Body of pancreas (tissue), 4 donors: ENCODE measurements at regions not wholly inside any gene's neighbourhood (a gene's known extent, or its start where the extent isn't known, plus 50 kb on each side); places are given as distances from the start of the nearest gene placed in this dataset.

Experiments used
- ATAC-seq: fragments of 150-250 bp; one replicate; pipeline ENCODE4 v1.9.1; 2016
- DNase-seq, 4 donors: peaks; one replicate each; pipeline ENCODE4 v3.0.0-alpha.2; 2019
- H3K27ac ChIP-seq, 4 donors: fragments of 200-600 bp; sonication (generic); 1 replicate in 3 of 4; 2 replicates in 1 of 4; pipeline versions ENCODE4 v1.5.1 to v1.6.1; 2016 to 2019; ENCODE audit warnings: mild to moderate bottlenecking in 1 of 4, mixed read lengths in 1 of 4, moderate library complexity in 1 of 4
- H3K27me3 ChIP-seq, 2 donors: fragments of 200-600 bp; sonication (generic); one replicate each; pipeline ENCODE4 v1.6.0; 2016; ENCODE audit warnings: mild to moderate bottlenecking in 1 of 2
- H3K36me3 ChIP-seq, 2 donors: fragments of 200-600 bp; sonication (generic); replicated peaks in 1 of 2; 2 replicates each; pipeline ENCODE4 v1.5.1; 2016; ENCODE audit warnings: low read depth in 2 of 2; ENCODE audit not compliant: insufficient read depth in 1 of 2
- H3K4me1 ChIP-seq: fragments of 200-600 bp; sonication (generic); one replicate; pipeline ENCODE4 v1.6.0; 2016
- H3K4me3 ChIP-seq, 2 donors: fragments of 200-600 bp; sonication (generic); 1 replicate in 1 of 2; 2 replicates in 1 of 2; pipeline ENCODE4 v1.5.1; 2016 to 2019
- H3K9me3 ChIP-seq, 3 donors: fragments of 200-600 bp; sonication (generic); 1 replicate in 2 of 3; 2 replicates in 1 of 3; pipeline ENCODE4 v1.5.1; 2016
- POLR2A ChIP-seq, 3 donors: fragments of 450-650 bp; IDR thresholded peaks; one replicate each; pipeline ENCODE4 v1.6.1; 2016; ENCODE audit warnings: antibody characterized with exemption in 3 of 3, mild to moderate bottlenecking in 2 of 3
- WGBS, 2 donors: methylation state at CpG; one replicate each; pipeline ENCODE4 v1.1.5; 2017; 5-methylcytosine and 5-hydroxymethylcytosine counted together
- intact Hi-C: fragments of 100-400 bp; cut with DNase I; formaldehyde crosslinking; loops from one replicate; pipeline ENCODE4 v1.15.1; 2023
- TF ChIP-seq, protein P1 (sequence below), 7 experiments: fragments of 450-650 bp in 4 of 7; fragments of 200-600 bp in 3 of 7; sonication (generic) in 3 of 7; IDR thresholded peaks; one replicate each; pipeline ENCODE4 v1.5.1; 2016 to 2019; ENCODE audit warnings: antibody characterized with exemption in 7 of 7

DNA sequence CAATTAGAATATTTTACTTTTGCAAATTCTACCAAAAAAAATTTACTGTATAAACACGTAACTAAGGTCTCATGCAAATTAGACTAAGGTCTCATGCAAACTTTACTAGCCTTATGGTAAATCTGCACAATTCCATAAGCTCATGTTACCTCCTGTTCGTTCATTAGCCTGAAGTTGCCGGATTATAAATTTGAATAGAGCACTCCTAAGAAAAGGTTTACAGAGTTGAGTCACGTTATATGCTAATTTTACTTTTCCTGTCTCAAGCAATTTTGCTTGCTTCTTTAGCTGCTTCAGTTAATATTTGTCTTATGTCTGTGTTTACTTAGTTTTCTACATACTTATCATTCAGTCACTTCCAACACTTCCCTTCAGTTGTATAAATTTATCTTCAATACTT lies 1434.0 kb upstream of the EYS start:
- no peak overlapping the region for H3K27ac ChIP-seq
- no peaks in the 10 kb centered on the region for H3K36me3 ChIP-seq
- intact Hi-C loops: no loop called here
- no peaks in the 10 kb centered on the region for H3K4me1 ChIP-seq
- H3K27me3 ChIP-seq: no peaks in the 10 kb centered on the region
- 55 to 58% methylated on average over 4 of the region's 4 CpGs for WGBS, 2 donors
- H3K9me3 ChIP-seq: no peaks in the 10 kb centered on the region
- ATAC-seq (no peak), DNase-seq (no peak)
- TF ChIP-seq, protein P1, sequence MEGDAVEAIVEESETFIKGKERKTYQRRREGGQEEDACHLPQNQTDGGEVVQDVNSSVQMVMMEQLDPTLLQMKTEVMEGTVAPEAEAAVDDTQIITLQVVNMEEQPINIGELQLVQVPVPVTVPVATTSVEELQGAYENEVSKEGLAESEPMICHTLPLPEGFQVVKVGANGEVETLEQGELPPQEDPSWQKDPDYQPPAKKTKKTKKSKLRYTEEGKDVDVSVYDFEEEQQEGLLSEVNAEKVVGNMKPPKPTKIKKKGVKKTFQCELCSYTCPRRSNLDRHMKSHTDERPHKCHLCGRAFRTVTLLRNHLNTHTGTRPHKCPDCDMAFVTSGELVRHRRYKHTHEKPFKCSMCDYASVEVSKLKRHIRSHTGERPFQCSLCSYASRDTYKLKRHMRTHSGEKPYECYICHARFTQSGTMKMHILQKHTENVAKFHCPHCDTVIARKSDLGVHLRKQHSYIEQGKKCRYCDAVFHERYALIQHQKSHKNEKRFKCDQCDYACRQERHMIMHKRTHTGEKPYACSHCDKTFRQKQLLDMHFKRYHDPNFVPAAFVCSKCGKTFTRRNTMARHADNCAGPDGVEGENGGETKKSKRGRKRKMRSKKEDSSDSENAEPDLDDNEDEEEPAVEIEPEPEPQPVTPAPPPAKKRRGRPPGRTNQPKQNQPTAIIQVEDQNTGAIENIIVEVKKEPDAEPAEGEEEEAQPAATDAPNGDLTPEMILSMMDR (IDR thresholded peaks at IDR 0.05): no peak
- H3K4me3 ChIP-seq: no peak overlapping the region

DNA sequence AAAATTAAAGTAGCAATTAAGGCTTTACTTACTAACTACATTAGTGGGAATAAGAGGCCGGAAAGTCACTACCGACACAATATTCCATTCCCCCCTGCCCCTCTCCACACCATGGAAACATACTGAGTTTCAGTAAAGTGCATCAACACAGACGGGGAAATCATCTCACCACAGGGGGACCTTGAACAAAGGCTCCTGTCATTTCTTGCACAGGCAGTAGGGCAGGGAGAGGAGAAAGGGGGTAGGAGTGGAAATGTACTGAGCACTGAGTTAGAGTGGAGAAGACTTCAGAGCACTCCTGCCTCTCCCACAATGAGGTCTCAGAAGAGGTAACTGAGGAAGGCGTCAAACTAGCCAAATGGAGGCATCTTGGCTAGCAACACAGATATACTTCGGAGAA lies 1426.9 kb upstream of the EYS start:
- no peak for DNase-seq
- ATAC-seq: no peak

DNA sequence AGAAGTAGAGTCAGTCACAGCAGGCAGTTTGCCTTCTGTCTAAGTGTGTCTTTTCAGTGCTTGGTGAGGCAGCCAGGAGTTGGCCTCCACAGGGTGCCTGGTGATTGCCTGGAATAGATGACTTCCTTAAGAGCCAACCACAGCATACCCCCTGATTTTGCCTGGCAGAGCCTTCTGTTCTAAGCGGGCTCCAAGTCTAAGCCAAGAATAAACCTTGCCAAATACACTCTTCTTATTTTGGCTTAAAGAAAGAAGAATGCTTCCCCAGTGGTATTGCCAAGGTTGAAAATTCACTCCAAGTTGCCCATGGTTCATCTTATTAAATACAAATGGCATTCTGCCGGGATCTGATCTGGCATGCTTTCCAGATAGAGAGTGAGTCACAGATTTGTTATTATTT lies 1424.8 kb upstream of the EYS start:
- H3K9me3 ChIP-seq: no peaks in the 10 kb centered on the region
- TF ChIP-seq, protein P1 (IDR thresholded peaks at IDR 0.05): no peak
- no peak for TF ChIP-seq POLR2A (IDR thresholded peaks at IDR 0.05)
- WGBS, 2 donors: 71 to 87% methylated on average over 2 of the region's 2 CpGs
- ATAC-seq: no peak
- DNase-seq: no peak
- no peaks in the 10 kb centered on the region for H3K4me1 ChIP-seq
- no peak overlapping the region for H3K27ac ChIP-seq
- H3K4me3 ChIP-seq: no peak overlapping the region
- no peaks in the 10 kb centered on the region for H3K27me3 ChIP-seq
- intact Hi-C loops: no loop called here
- H3K36me3 ChIP-seq: no peaks in the 10 kb centered on the region

More for the DNA sequence above, 1426.9 kb upstream of the EYS start:
- Histone ChIP-seq H3K27me3 (no peaks in the 10 kb centered on the region), H3K4me1 (no peaks in the 10 kb centered on the region), H3K36me3 (no peaks in the 10 kb centered on the region), H3K9me3 (no peaks in the 10 kb centered on the region), H3K27ac (no peak overlapping the region), H3K4me3 (no peak overlapping the region)
- no peak for TF ChIP-seq POLR2A (IDR thresholded peaks at IDR 0.05)
- TF ChIP-seq, protein P1 (IDR thresholded peaks at IDR 0.05): no peak
- WGBS, 2 donors: 77 to 80% methylated on average over 4 to 5 of the region's 5 CpGs
- intact Hi-C loops: no loop called here

DNA sequence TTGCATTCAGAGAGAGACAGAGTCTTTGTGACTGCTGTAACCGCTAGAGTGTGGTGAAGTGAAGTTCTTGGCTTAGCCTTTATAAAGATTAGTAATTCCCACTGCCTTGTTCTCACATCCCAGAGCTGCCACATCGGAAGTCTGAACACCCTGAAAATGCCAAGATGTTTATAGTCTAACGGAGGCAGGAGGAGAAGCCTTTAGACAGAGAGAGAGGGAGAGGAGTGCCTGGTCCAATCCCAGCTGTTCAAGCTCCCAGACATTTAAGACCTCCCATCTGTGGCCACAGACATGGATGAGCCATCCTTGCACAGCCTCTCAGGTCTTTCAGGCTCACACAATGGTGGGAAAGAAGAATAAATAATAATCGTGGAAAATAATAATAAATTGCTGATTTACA lies 1422.8 kb upstream of the EYS start:
- no peaks in the 10 kb centered on the region for H3K27me3 ChIP-seq
- DNase-seq: no peak
- no peaks in the 10 kb centered on the region for H3K4me1 ChIP-seq
- no peak overlapping the region for H3K27ac ChIP-seq
- H3K9me3 ChIP-seq: no peaks in the 10 kb centered on the region
- no peak overlapping the region for H3K4me3 ChIP-seq
- no peaks in the 10 kb centered on the region for H3K36me3 ChIP-seq
- intact Hi-C loops: no loop called here
- no peak for ATAC-seq
- TF ChIP-seq POLR2A (IDR thresholded peaks at IDR 0.05): no peak
- TF ChIP-seq, protein P1 (IDR thresholded peaks at IDR 0.05): no peak
- 46 to 54% methylated on average over 4 of the region's 4 CpGs for WGBS, 2 donors

DNA sequence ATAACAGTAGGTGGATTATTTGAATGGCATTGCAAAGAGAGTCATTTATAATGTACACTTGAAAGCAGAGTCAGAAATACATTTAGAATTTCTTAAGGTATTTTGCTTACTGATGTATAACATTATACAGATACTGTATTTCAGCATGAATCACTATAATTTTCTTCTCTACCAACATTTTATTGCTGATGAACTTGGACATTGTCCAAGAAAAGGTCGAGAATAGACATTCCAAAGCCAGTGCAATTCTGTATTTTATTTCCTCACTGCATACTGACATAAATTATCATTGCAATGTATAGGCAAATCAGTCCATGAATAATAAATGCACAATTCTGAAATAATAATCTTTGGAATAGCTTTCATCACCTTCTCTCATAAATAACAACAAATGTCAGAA lies 1420.0 kb upstream of the EYS start:
- H3K36me3 ChIP-seq: no peaks in the 10 kb centered on the region
- H3K27ac ChIP-seq: no peak overlapping the region
- no peaks in the 10 kb centered on the region for H3K9me3 ChIP-seq
- WGBS, 2 donors: 26 to 30% methylated on average over 1 of the region's 1 CpG
- H3K27me3 ChIP-seq: no peaks in the 10 kb centered on the region
- DNase-seq (no peak), ATAC-seq (no peak)
- H3K4me3 ChIP-seq: no peak overlapping the region
- no peaks in the 10 kb centered on the region for H3K4me1 ChIP-seq
- TF ChIP-seq POLR2A (IDR thresholded peaks at IDR 0.05): no peak
- TF ChIP-seq, protein P1 (IDR thresholded peaks at IDR 0.05): no peak
- intact Hi-C loops: no loop called here
